GM21717 (cell line): ENCODE measurements at regions not wholly inside any gene's neighbourhood (a gene's known extent, or its start where the extent isn't known, plus 50 kb on each side); places are given as distances from the start of the nearest gene placed in this dataset.
"Not testable (repeated sequence)": the region's sequence is repeated elsewhere in the genome, so short reads cannot be mapped to it uniquely, and the experiment has no call there.

Source experiments
- ATAC-seq: cut with Tn5 transposase; IDR thresholded peaks from one replicate; pipeline ENCODE4 v1.9.1; 2021; ENCODE audit warnings: mild to moderate bottlenecking, moderate library complexity; ENCODE audit not compliant: unreplicated experiment

DNA sequence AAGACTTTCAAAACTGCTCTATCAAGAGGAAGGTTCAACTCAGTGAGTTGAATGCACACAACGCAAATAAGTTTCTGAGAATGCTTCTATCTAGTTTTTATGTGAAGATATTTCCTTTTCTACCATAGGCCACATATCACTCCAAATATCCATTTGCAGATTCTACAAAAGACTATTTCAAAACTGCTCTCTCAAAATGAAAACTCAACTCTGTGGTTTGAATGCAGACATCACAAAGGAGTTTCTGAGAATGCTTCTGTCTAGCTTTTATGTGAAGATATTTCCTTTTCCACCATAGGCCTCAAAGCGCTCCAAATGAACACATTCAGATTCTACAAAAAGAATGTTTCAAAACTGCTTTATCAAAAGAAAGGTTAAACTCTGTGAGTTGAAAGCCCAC lies 1093.1 kb upstream of the DEFB115 start:
- not testable (repeated sequence) for ATAC-seq

GRCh38 chr20:30167540-30167939 lies 1089.9 kb upstream of the DEFB115 start:
- no peak for ATAC-seq

- no peak for ATAC-seq
These were observed 1089.3 kb upstream of the DEFB115 start for GRCh38 chr20:30168025-30168799.

DNA sequence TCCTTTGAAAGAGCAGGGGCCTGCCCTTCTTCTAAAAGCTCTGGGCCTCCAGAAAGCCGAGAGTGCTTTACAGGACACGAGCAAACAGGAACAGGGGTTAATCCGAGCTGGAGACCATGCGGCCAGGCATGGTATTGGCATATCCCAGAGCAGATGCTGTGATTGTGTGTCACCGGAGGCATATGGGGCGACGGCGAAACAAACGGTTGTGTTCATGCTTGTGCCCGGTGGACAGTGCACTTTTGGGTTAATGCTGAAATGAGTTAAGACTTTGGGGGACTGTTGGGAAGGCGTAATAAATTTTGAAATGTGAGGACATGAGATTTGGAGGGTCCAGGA lies 1088.7 kb upstream of the DEFB115 start:
- no peak for ATAC-seq

DNA sequence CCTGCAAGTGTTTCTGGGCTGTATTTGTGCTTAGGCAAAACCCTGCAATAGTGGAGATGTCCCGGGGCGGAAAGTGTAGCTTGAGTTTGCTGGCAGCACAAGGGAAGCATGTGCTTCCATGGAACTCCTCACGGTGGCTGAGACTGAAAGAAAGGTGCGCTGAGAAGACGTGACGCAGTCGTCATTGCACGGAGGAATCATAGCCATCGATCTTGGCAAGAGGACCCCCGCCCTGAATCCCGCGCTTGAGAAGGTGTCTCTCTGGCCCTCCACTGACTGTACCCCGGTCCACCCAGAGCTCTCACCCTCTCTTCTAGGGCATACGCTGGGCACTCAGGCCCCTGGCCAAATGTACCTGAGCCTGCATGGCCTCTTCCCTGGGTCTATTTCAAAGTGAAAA lies 1081.8 kb upstream of the DEFB115 start:
- ATAC-seq = no peak

- not testable (repeated sequence) for ATAC-seq
These were observed 1074.3 kb upstream of the DEFB115 start for GRCh38 chr20:30183124-30183523.

GRCh38 chr20:30191785-30192184 lies 1065.7 kb upstream of the DEFB115 start:
- not testable (repeated sequence) for ATAC-seq

DNA sequence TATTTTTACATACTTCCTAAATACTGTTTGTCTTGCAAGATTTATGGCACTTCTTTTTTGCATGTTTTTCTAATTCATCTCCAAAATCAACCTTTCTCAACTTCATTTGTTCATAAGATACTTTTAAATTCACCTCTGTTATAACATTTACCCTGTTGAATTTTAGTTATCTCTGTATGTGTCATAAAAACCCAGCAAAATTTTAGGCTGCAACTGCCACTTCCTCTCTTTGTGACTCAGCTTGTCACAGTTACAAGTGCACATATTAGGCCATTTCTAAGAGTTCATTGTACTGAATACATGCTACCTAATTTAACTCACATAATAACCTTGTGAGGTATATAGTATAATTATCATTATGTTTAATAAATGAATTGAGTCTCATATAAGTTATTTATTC lies 1023.0 kb upstream of the DEFB115 start:
- not testable (repeated sequence) for ATAC-seq

- ATAC-seq = not testable (repeated sequence)
These were observed 982.4 kb upstream of the DEFB115 start for GRCh38 chr20:30275073-30275472.

GRCh38 chr20:30281584-30282197 lies 975.8 kb upstream of the DEFB115 start:
- ATAC-seq = no peak

GRCh38 chr20:30283476-30284280 lies 973.8 kb upstream of the DEFB115 start:
- not testable (repeated sequence) for ATAC-seq

DNA sequence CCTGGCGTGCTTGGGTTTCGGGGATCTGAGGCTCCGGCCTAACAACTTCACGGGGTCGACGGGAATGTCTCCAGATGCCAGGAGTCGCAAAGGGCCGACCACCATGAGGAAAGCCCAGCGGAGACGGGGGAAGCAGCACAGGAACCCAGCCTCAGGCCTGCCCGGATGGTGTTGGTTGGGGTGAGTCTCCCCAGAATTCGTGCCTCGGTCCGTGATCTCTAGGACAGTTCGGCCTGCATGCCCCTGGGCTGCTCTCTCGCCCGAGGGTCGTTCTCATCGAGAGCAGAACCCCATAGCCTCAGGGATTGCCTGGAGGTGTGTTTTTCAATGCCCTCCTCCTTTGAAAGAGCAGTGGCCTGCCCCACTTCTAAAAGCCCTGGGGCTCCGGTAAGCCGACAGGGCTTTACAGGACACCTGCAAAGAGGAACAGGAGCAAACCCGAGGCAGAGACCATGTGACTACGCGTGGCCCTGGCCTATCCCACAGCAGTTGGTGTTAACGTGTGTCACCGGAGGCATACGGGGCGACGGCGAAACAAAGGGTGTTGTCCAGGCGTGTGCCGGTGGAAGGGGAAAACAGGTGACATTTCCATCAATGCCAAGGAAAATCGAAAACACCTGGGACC lies 973.1 kb upstream of the DEFB115 start:
- no peak for ATAC-seq

DNA sequence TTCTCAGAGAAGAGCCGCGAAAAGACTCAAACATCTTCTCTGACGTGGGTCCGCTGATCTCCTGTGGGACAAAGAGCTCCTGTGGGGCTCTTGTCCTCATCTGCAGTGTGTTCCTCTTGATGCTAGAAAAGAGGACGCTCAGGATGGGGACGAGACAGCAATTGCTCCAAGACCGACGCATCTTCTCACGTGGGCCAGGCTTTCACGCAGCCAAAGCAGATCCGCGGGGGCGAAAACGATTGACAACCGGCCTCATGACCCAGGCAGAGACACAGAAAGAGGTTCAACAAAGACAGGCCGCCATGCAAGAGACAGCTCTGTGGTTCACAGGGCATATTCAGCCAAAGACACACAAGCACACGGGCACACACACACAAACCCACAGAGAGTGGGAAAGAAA lies 971.8 kb upstream of the DEFB115 start:
- ATAC-seq = no peak

DNA sequence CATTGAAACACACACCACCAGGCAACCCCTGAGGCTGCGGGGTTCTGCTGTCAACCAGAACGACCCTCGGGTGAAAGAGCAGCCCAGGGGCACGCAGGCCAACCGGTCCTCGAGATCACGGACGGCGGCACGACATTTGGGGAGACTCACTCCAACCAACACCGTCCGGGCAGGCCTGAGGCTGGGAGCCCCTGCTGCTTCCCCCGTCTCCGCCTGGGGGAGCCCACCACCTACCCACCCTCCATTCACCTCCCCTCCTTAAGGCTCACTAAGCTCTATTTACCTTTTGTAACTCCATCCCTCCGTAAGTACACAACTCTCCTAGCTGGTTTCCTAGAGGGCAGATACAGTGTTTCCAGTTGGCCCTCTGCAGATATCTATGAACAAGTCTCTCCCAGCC lies 971.3 kb upstream of the DEFB115 start:
- no peak for ATAC-seq

- ATAC-seq = not testable (repeated sequence)
These were observed 970.0 kb upstream of the DEFB115 start for GRCh38 chr20:30287459-30287858.

- ATAC-seq = no peak
These were observed 969.1 kb upstream of the DEFB115 start for GRCh38 chr20:30288346-30288745.

- ATAC-seq = not testable (repeated sequence)
These were observed 968.4 kb upstream of the DEFB115 start for GRCh38 chr20:30289049-30289448.

DNA sequence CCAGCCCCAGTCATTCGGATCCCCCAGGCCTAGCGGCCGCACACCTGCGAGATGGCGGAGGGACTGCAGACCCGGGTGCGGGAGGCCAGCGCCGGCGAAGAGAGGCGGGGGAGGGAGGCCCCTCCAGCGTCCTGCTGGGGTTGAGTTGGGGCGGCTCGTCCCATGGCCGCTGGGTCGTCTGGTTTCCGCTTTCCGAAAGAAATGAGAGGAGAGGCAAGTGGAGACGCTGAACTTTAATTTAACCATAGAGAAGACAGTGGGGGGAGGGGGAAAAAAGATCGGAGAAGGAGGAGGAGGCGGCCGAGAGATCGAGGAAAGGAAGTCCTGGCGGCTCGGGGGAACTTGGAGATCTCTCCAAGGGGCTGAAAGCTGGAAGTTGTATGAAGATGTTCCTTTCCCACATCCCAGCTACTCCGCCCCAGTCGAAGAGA lies 967.7 kb upstream of the DEFB115 start:
- not testable (repeated sequence) for ATAC-seq

DNA sequence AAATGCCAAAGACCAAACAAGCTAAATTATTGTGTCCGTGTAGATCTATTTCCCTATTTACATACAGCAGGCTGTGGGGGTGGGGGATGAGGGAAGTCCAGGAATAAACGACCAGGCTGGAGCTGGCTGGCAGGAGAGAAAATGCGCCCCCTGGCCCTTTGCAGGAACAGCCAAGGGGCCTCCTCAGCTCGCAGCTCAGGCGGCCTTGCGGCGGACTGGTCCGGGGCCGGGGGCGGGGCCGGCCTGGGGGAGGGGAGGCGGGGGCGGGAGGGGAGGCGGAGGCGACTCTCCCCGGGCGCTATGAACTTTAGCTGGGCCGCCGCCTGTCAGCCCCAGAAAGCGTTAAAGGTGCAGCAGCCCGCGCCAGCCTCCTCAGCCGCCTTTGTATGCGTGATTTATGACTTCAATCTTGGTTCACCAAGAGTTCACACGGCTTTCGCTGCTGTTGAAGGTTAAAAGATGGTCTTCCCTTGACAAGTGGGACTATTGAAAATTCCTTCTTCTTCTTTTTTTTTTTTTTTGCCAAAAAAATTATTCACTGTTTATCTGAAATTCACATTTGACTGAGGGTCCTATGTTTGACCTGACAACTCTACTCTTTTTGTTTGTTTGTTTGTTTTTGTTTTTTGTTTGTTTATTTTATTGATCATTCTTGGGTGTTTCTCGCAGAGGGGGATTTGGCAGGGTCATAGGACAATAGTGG lies 967.0 kb upstream of the DEFB115 start:
- ATAC-seq = not testable (repeated sequence)

DNA sequence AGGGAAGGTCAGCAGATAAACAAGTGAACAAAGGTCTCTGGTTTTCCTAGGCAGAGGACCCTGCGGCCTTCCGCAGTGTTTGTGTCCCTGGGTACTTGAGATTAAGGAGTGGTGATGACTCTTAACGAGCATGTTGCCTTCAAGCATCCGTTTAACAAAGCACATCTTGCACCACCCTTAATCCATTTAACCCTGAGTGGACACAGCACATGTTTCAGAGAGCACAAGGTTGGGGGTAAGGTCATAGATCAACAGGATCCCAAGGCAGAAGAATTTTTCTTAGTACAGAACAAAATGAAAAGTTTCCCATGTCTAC lies 966.4 kb upstream of the DEFB115 start:
- not testable (repeated sequence) for ATAC-seq

GRCh38 chr20:30291686-30292085 lies 965.8 kb upstream of the DEFB115 start:
- ATAC-seq = not testable (repeated sequence)
